ENCODE measurements at regions not wholly inside any gene's neighbourhood (a gene's known extent, or its start where the extent isn't known, plus 50 kb on each side); places are given as distances from the start of the nearest gene placed in this dataset.

- TF ChIP-seq, protein P1, sequence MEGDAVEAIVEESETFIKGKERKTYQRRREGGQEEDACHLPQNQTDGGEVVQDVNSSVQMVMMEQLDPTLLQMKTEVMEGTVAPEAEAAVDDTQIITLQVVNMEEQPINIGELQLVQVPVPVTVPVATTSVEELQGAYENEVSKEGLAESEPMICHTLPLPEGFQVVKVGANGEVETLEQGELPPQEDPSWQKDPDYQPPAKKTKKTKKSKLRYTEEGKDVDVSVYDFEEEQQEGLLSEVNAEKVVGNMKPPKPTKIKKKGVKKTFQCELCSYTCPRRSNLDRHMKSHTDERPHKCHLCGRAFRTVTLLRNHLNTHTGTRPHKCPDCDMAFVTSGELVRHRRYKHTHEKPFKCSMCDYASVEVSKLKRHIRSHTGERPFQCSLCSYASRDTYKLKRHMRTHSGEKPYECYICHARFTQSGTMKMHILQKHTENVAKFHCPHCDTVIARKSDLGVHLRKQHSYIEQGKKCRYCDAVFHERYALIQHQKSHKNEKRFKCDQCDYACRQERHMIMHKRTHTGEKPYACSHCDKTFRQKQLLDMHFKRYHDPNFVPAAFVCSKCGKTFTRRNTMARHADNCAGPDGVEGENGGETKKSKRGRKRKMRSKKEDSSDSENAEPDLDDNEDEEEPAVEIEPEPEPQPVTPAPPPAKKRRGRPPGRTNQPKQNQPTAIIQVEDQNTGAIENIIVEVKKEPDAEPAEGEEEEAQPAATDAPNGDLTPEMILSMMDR (IDR thresholded peaks at IDR 0.05; ENCODE audit: extremely low read depth in 1 of 2, insufficient read depth in 1 of 2, low read depth in 1 of 2, low read length in 2 of 2) = no peak
- TF ChIP-seq EZH2 (IDR thresholded peaks at IDR 0.05; ENCODE audit: borderline replicate concordance, low read depth, low read length, severe bottlenecking) = no peak
Observed at GRCh38 chr14:97719931-97720330, 922.7 kb downstream of the VRK1 start.
